ENCODE measurements at regions not wholly inside any gene's neighbourhood (a gene's known extent, or its start where the extent isn't known, plus 50 kb on each side); places are given as distances from the start of the nearest gene placed in this dataset.

DNA sequence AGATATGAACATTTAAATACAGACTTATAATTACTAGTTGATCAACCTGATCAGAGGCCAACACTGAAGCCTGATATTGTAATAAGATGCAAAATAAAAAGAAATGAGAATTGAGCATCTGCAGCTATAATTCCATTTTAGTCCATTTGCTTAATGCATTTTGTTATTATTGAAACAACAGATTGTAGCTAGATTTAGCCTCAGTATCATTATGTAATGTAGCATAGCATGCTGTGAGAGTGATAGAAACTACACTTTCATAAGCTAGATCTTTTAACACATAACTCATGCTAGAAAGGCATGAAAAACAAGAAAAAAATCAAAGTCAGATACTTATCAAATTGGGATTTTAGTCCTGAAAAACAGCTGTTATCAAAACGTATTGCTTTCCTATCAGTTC lies 292.7 kb upstream of the ADARB2 start:
- TF ChIP-seq, protein P1, sequence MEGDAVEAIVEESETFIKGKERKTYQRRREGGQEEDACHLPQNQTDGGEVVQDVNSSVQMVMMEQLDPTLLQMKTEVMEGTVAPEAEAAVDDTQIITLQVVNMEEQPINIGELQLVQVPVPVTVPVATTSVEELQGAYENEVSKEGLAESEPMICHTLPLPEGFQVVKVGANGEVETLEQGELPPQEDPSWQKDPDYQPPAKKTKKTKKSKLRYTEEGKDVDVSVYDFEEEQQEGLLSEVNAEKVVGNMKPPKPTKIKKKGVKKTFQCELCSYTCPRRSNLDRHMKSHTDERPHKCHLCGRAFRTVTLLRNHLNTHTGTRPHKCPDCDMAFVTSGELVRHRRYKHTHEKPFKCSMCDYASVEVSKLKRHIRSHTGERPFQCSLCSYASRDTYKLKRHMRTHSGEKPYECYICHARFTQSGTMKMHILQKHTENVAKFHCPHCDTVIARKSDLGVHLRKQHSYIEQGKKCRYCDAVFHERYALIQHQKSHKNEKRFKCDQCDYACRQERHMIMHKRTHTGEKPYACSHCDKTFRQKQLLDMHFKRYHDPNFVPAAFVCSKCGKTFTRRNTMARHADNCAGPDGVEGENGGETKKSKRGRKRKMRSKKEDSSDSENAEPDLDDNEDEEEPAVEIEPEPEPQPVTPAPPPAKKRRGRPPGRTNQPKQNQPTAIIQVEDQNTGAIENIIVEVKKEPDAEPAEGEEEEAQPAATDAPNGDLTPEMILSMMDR (IDR thresholded peaks at IDR 0.05), result no peak
- TF ChIP-seq POLR2A (IDR thresholded peaks at IDR 0.05), result no peak
